ENCODE measurements at regions not wholly inside any gene's neighbourhood (a gene's known extent, or its start where the extent isn't known, plus 50 kb on each side); places are given as distances from the start of the nearest gene placed in this dataset.

DNA sequence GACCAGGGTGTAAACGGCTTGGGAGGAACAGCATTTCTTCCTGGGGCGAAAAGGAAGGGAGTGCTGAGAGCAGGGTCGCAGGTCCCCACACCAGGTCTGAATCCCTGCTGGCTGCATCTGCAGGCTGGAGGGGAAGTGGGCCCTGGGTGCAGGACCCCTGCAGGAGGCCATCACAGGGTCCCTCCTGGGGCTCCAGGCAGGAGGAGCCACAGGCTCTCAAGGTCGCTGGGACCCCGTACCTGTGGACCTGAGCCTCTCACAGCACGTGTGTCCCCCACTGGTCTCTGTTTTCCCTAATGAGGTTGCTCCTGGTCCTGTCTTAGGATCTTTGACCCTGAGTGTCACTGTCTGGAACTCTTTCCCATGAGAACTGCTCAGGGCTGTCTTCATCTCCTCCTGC lies 147.8 kb upstream of the ZNF236 start:
- Histone ChIP-seq H4K8ac (ENCODE audit: low read depth in 2 of 2, low read length in 2 of 2) (no peak overlapping the region), H3K14ac (replicated peaks; ENCODE audit: low read depth, low read length) (no peak overlapping the region), H2AFZ (replicated peaks; ENCODE audit: low read length, poor library complexity) (no peak overlapping the region), H2BK20ac (ENCODE audit: low read depth, low read length) (no peak overlapping the region), H2AK5ac (ENCODE audit: low read depth, low read length) (no peak overlapping the region), H3K23ac (ENCODE audit: low read depth, low read length) (no peak overlapping the region), H3K4me3 (ENCODE audit: insufficient read depth, low read depth, low read length) (no peak overlapping the region), H3K36me3 (ENCODE audit: control insufficient read depth, insufficient read depth, low read length) (no peaks in the 10 kb centered on the region), H2BK5ac (ENCODE audit: low read depth, low read length, poor library complexity, severe bottlenecking) (no peak overlapping the region), H3K9me3 (ENCODE audit: control insufficient read depth, insufficient read depth, low read length) (peaks cover 3% of the 10 kb centered on the region), H4K5ac (ENCODE audit: low read depth, low read length) (no peak overlapping the region), H2BK120ac (ENCODE audit: low read depth, low read length) (no peak overlapping the region), H2AK9ac (replicated peaks; ENCODE audit: low read depth, low read length, poor library complexity) (no peak overlapping the region), H4K20me1 (ENCODE audit: insufficient read depth, low read length) (no peaks in the 10 kb centered on the region), H3K4me1 (ENCODE audit: control insufficient read depth, insufficient read depth, low read length) (no peaks in the 10 kb centered on the region), H3K4me2 (ENCODE audit: low read depth, low read length) (no peak overlapping the region), H4K91ac (ENCODE audit: insufficient read depth, low read depth, low read length) (no peak overlapping the region), H3K9ac (ENCODE audit: low read depth, low read length) (no peak overlapping the region), H3K27ac (ENCODE audit: insufficient read depth, low read length) (no peak overlapping the region), H2BK15ac (ENCODE audit: low read depth, low read length) (no peak overlapping the region), H3K18ac (ENCODE audit: low read depth, low read length) (no peak overlapping the region), H3K79me1 (ENCODE audit: low read depth in 1 of 2, low read length in 2 of 2) (no peaks in the 10 kb centered on the region), H3K56ac (ENCODE audit: extremely low read depth, insufficient read depth, low read length) (no peak overlapping the region), H3K27me3 (ENCODE audit: control insufficient read depth, insufficient read depth, low read length) (peaks cover 22% of the 10 kb centered on the region), H3K4ac (ENCODE audit: low read depth, low read length) (no peak overlapping the region), H3K9me1 (ENCODE audit: insufficient read depth, low read length) (no peaks in the 10 kb centered on the region)
- ChIA-PET POLR2A (ENCODE audit: unreplicated experiment) (no interaction called here), CTCF (no interaction called here)
- intact Hi-C loops (cut with micrococcal nuclease): loop anchor here (2.0 kb wide), 1 partner anchor 74 kb away; no protein-coding TSS in a partner anchor
- dilution Hi-C loops (cut with HindIII; ENCODE audit: low sequenced_read_pairs, unreplicated experiment): no loop called here
- TF ChIP-seq MXI1 (IDR thresholded peaks at IDR 0.05; ENCODE audit: borderline replicate concordance, low read depth, low read length) (no peak), SMC3 (IDR thresholded peaks at IDR 0.05; ENCODE audit: low read depth, low read length) (no peak), RCOR1 (IDR thresholded peaks at IDR 0.05; ENCODE audit: insufficient replicate concordance, low read length) (no peak), MAZ (IDR thresholded peaks at IDR 0.05; ENCODE audit: borderline replicate concordance, low read depth, low read length) (no peak), MAFK (IDR thresholded peaks at IDR 0.05; ENCODE audit: low read depth, low read length) (no peak)
- TF ChIP-seq, protein P1, sequence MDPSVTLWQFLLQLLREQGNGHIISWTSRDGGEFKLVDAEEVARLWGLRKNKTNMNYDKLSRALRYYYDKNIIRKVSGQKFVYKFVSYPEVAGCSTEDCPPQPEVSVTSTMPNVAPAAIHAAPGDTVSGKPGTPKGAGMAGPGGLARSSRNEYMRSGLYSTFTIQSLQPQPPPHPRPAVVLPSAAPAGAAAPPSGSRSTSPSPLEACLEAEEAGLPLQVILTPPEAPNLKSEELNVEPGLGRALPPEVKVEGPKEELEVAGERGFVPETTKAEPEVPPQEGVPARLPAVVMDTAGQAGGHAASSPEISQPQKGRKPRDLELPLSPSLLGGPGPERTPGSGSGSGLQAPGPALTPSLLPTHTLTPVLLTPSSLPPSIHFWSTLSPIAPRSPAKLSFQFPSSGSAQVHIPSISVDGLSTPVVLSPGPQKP (IDR thresholded peaks at IDR 0.05; ENCODE audit: borderline replicate concordance, low read depth, low read length): no peak
- TF ChIP-seq, protein P2, sequence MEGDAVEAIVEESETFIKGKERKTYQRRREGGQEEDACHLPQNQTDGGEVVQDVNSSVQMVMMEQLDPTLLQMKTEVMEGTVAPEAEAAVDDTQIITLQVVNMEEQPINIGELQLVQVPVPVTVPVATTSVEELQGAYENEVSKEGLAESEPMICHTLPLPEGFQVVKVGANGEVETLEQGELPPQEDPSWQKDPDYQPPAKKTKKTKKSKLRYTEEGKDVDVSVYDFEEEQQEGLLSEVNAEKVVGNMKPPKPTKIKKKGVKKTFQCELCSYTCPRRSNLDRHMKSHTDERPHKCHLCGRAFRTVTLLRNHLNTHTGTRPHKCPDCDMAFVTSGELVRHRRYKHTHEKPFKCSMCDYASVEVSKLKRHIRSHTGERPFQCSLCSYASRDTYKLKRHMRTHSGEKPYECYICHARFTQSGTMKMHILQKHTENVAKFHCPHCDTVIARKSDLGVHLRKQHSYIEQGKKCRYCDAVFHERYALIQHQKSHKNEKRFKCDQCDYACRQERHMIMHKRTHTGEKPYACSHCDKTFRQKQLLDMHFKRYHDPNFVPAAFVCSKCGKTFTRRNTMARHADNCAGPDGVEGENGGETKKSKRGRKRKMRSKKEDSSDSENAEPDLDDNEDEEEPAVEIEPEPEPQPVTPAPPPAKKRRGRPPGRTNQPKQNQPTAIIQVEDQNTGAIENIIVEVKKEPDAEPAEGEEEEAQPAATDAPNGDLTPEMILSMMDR (conservative IDR thresholded peaks at IDR 0.05; ENCODE audit: low read depth, low read length): no peak
- no peak for DNase-seq
- in situ Hi-C loops (cut with MboI; ENCODE audit: low sequenced_read_pairs): no loop called here
- WGBS, 2 experiments (ENCODE audit: extremely low coverage in 2 of 2, insufficient read length in 1 of 2): 74% methylated on average over 3 of the region's 6 CpGs; no CpG with 5 or more reads in 1 of the 2 experiments
- BruUV-seq (replicated peaks): no TSS peak
- no peak for ATAC-seq (ENCODE audit: low read depth)

Data from IMR-90 (cell line).